NCI-H1436 treated with DMSO at 0.1 percent for 48 hours (cell line): ENCODE measurements at regions not wholly inside any gene's neighbourhood (a gene's known extent, or its start where the extent isn't known, plus 50 kb on each side); places are given as distances from the start of the nearest gene placed in this dataset.

Source experiments
- DNase-seq: peaks from one replicate; lab custom pipeline; 2025; lab: John Stamatoyannopoulos, UW

DNA sequence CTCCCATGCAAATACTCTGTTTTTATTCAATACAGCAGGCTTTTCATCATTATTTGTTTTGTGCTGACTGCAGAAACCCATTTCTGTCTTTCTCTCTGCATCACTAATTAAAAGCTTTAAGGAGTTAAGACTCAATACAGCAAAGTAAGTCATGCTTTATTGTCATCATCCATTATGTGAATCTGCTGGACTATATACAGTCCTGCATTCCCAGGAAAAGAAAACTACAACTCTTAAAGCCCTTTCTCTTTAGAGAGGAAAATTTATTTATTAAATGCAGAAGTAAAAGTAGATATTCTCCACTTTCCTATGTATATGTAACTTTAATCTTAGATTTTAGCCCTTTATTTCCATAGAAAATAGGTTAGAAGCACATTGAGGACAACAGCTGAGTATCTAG, 706.6 kb upstream of the RGMB start:
- DNase-seq, result no peak

DNA sequence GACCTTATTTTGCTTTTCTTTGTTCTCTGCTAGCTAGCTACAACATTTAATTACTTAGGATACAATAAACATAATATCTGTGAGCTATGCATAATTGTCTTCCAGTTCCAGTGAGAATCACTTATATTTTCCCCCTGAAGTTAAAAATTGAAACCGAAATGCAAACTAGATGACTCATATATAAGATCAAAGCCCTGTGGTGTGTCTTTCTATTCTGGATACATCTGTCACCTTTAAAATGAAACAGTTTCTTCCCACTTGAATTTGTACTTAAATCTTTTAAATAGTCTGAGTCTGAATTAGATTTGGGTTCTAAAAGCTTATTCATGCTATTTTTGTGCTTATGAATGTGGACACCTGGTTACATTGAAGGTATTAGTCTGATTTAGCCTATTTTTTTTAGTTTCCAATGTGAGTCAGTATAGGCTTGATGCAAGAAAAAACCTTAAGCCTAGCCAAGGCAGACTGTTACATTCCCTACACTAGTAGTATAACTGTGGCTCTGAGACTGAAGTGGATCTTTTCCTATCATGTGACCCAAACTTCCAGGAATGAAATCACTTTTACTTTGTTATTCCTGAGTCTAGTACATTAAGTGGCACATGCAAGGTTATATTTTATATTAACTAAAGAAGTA, 703.5 kb upstream of the RGMB start:
- DNase-seq, result no peak

DNA sequence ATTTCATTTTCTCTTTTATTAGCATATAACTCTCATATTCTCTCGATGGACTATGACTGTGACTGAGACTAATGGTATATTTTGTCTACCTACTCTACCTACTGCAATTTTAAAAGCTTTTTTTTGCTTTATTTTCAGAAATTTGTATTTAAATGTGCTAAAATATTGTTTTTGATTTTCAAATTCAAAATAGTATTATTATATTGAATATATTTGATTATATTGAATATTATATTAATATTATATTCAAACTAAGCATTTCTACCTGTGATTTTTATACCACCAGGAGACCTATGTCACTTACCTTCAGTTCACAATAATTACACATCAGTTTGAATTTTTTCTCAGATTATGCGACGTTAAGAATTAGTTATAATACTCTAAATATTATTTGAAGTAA, 700.5 kb upstream of the RGMB start:
- DNase-seq, result no peak

DNA sequence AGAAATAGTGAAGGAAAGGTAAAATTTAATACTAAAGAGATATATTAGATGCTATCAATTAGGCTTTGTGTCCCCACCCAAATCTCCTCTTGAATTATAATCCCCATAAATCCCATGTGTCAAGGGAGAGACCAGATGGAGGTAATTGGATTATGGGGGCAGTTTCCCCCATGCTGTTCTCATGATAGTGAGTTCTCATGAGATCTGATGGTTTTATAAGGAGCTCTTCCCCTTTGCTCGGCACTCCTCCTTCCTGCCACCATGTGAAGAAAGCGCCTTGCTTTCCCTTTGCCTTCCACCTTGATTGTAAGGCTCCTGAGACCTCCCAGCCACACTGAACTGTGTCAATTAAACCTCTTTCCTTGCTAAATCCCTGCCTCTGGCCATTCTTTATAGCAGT, 697.0 kb upstream of the RGMB start:
- no peak for DNase-seq

DNA sequence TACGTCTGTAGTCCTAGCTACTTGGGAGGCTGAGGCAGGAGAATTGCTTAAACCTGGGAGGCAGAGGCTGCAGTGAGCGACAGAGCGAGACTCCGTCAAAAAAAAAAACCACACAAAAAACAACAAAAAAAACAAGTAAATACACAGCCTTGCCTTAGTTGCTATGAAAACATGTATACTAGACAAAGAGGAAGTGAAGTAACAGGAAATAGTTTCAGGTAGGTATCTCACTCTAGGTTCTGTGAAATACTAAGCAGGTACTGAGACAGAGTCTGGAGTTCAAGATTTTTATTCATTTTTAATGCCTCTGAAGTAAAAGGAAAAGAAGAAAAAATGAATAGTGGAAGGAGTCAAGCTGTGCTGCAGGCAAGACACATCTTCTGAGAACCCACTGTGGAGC, 687.9 kb upstream of the RGMB start:
- no peak for DNase-seq

DNA sequence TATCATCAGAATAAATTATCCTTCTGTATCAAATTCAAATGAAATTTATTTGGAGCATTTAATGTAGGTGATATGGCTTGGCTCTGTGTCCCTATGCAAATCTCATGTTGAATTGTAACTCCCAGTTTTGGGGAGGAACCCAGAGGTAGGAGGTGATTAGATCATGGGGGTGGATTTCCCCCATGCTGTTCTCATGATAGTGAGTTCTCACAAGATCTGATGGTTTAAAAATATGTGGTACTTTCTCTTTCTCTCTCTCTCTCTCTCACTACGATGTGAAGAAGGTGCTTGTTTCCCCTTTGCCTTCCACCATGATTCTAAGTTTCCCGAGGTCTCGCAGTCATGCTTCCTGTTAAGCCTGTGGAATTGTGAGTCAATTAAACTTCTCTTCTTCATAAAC, 678.4 kb upstream of the RGMB start:
- no peak for DNase-seq

DNA sequence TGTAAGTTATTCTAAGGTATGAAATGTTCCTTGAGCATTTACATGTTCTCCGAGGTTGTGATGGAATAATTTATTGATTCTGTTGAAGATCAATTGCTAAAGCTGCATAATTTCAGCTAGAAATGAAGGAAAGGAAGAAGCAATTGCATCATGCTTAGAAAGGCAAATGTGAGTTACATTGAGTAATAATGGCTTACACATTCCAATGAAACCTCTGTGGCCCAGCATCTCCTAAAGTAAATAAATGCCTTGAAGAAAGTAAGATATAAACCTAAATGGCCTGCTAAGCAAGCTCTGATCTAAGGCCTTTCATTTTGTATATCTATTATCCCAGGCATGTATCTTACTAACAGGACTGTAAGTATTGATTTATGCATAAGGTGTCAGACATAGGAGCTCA, 677.3 kb upstream of the RGMB start:
- no peak for DNase-seq

DNA sequence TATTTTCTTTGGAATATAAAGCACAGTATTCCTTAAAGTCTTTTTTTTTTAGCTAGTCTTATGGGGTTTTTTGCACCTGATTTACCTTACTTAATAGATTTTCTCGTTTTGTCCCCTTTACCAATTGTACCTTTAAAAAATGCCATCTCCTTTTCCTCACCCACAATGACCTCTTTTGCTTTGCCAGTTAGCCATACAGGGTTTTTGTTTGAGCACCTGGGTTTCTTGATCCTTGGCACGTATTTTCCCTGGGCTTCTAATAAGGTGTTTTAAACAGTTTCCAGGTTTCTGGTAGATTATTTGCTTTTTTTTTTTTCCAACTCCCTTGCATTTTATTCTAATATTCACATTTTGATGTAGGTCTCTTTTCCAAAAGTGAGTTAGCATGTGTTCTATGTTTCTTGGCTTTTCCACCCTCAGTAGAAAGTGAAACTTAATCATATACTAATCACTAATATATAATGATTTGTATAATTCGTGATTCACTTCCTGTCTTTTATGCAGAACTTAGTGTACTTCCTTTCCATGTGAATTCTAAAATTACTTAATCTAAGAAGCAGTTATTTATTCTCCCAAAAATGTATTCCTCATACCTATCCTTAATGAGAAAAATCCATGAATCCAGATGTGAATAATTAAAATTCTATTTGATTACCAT, 673.9 kb upstream of the RGMB start:
- DNase-seq, result no peak

DNA sequence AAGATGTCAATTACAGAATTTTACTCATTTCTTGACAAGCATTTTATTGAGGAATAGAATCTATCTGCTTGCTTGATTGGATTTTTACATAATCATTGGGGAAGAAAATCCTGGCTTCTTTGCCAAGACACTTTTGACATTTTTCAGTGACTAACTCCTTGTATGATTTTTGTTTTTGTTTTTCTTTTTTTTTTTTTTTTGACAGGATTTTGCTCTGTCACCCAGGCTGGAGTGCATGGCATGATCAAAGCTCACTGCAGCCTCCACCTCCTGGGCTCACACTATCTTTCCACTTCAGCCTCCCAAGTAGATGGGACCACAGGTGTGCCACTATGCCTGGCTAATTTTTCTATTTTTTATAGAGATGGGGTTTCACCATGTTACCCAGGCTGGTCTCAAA, 672.3 kb upstream of the RGMB start:
- no peak for DNase-seq

DNA sequence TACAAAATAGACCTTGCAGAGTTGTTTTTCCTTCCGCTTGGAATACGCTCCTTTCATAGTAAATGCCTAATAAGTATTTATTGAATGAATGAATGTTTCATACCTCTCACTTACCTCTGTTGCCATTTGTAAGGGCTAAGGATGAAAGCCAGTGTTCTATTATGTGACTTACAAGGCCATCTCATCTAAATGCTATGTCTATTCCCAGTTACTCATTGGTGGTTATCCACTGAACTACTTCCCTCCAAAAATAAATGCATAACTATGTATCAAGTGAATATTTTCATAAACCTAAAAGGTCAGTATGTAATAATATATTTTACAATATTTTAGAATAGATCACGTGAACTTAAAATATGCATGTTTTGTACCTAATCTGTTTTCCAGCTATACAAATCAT, 670.5 kb upstream of the RGMB start:
- DNase-seq, result no peak

DNA sequence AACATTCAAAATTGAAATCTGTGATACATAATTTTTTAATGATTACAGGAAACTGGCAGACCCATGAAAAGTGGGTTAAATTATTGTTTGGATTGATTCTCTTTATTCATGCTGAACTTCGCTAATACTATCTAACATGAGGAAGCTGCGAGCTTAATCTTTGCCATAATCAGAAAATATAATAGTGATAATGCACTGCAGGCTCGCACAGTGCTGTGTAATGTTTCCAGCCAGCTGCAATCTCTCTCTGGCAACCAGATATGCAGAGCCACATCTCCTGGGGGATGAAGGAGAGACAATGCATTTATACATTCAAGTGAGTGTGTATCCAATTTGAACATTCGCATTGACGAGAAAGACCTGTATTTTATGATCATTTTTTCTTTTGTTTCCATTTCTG, 669.7 kb upstream of the RGMB start:
- no peak for DNase-seq

DNA sequence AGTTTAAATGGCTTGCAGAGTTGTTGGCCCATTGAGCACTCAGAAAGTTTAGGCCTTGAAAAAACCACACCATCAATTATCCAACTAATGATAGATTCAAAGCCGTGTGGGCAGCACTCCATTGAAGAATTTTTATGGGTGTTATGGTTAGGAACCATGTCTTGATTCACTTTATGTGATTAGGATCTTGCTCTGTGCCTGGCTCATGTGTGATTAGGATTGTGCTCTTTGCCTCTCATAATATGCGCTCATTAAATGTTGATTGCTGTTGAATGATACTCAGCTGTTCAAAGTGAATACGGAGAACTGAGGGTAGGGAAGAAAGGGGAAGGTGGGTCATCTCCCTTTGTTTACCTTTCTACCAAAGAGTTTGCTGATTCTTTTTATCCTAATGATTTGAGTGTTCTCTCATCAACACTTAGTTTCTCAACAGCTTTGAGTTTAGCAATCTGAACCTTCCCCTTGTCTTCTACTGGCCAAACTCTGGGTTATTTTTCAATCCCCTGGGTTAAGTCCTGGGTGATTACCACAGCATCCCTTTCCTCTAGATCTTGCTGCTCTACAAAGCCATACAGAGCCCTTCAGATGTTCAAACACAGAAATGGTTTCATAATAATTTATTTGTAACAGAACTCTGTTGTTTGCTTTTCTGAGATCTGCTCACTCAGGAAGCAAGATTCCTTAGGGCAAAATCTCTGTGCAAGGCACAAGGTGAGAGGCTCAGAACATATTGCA, 668.8 kb upstream of the RGMB start:
- DNase-seq, result no peak

DNA sequence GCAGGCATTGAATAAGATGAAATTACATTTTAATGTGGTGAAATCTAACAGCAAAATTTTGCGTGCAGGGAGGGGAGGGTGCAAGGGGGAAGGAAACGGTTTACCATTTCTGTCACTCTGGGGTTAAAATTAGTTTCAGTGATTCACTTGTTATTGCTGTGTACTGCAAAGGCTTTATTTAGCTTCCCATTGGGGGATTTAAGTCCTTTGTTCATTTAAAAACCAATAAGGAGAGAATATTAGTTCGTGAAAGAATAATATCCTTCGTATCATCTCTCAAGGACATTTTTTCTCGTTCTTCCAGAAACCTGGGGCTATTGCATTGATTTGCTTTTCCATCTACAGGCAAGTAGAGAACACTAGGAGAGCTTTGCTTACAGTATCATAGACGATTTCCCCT, 667.8 kb upstream of the RGMB start:
- no peak for DNase-seq

DNA sequence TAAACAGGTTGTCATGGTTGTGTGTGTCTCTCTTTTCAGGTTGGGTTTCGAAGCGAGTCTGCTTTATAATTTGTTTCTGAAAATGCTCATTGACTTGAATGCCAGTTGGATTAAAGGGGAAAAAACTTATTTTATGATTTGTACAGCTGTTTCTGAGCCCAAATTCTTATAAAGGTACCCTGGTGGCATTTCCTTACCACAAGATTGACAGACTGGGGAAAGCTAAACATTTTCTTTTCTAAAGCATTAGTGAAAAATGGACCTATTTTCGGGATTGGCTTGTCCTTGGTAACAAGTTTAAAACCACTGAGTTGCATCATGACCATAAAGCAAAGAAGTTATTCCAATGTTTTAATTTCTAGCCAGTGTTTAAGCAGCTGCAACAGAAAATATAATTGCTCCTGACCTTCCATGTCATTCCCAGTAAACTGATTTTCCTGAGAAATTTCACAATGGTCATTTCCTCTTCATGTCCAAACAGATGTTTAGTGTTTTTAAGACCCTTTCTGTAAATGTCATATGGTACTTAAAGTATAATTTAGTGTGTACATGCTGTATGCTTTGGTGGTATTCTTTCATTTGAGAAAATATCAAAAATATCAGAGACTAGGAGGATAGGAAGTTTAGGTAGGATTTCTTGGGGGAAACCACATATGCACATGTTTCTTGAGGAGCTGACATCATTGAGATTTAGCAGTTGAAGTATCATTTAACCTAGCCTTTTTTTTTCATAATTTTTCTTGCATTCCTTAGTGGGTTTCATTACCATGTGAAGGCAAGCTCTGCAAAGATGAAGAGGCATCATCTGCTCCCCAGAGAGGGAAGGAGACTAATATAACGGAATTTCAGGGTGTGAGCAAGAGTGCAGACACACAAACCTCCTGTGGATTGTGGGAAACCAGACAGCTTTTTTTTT, 667.1 kb upstream of the RGMB start:
- DNase-seq, result no peak

DNA sequence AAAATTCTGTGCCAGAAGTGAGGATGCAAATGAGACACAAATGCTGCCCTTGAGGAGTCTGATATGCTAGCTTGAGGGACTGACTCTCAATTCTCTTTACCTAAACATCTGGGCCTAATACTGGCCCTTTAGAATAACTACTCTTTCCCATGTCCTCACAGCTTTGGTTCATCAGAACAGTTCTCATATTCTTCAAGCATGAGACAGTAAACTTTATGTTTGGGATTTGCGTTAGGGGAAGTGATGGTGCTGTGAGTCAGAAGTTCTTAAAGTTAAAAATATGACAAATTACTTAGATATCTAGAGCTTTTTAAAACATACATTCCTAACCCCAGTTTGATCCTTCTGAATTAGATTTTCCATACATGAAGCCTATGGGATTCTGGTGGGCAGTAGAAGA, 665.0 kb upstream of the RGMB start:
- no peak for DNase-seq

DNA sequence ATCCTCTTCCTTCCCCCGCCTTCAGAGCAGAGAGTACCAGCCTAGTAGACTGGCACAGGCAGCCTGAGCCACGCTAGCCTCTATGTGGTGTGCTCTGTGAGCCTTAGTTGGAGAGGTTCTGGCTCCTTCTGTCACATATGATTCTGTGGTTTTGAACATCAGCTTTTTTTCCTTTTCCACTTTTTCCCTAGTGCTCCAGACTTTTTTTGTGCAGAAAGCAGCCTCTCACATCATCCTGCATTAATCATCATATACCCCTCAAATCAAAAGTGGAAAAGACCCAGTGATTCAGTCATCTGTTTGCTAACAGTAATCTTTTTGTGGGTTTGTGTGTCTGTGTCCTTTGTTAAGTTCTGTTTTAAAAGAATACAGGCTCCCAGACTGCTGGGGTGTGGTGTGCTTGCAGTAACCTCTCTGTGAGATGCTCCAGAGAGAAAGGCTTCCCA, 663.9 kb upstream of the RGMB start:
- DNase-seq, result no peak

DNA sequence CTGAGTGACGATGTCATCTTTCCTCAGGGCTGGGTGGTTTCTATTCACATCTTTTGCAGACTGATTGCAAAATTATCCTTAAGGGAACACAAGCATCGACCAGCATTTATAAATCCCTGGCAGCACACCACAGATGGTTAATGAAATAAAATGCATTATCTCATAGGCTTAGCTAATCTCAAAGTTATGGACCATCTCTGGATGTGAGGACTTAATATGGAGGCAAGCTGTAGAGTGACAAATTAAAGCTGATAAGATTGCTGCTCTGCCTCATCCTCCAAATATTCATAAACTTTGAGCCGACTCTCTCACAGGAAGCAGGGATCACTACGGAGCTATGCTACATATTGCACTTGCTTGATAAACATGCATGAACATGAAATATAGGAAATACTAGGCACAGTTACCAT, 663.2 kb upstream of the RGMB start:
- DNase-seq, result no peak

DNA sequence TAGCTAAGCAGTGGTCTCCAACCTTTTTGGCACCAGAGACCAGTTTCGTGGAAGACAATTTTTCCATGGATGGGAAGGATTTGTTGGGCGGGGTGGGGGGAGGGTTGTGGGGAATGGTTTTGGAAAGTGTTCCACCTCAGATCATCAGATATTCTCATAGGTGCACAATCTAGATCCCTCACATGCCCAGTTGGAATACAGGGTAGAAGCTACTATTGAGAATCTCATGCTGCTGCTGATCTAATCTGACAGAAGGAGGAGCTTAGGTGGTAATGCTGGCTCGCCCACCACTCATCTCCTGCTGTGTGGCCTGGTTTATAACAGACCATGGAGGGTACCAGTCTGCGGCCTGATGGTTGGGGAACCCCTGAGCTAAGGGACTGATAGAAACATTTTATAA, 662.7 kb upstream of the RGMB start:
- DNase-seq, result no peak

DNA sequence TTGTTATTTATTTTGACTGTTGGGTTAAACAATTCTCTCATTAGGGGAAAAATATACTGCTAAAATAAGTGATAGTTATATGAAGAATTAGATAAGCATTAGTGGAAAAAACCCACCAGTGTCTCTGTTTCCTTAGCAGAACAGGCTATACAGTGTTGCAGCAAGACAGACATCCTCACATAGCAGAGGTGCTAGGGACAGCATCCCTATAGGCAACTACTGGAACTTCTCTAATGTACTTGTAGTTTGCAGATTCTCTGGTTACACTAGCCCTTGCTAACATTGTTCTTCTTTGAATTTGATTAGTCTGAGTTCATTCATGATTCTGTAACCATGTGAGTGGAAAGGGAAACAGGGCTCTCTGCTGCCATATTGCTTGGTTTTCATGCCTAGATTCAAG, 661.8 kb upstream of the RGMB start:
- no peak for DNase-seq

DNA sequence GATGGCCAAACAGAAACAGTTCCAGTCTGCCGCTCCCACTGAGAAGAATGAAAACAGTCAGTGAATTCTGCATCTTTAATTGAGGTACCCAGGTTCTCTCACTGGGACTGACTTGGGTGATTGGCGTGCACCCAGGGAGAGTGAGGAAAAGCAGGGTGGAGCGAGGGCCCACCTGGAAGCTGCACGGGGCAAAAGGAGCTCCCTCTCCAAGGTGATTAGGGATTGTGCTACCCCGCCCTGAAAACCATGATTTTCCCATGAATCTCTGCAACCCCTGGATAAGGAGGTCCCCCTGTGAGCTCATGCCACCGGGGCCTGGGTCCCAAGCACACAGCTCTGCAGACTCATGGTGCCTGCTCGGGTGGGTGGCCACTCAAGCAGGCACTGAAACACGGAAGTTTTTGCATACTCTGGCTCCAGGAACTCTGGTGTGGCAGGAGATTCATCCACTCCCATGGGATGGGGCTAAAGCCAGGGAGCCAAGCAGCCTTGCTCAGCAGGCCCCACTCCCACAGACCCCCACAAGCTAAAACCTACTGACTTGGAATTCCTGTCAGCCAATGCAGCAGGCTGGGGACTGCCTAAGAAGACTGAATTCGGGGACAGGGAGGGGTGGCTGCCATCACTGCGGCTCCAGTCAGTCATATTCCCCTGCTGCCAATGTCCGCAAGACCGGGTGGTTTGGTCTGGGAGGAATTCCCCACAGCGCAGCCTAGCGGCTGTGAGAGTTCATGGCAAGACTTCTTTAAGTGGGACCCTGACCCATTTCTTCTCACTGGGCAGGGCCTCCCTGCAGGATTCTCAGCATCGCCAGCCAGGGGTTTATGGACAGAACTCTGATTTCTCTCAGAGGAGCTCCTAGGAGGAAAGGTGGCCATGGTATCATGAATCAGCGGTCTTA, 652.2 kb upstream of the RGMB start:
- no peak for DNase-seq

DNA sequence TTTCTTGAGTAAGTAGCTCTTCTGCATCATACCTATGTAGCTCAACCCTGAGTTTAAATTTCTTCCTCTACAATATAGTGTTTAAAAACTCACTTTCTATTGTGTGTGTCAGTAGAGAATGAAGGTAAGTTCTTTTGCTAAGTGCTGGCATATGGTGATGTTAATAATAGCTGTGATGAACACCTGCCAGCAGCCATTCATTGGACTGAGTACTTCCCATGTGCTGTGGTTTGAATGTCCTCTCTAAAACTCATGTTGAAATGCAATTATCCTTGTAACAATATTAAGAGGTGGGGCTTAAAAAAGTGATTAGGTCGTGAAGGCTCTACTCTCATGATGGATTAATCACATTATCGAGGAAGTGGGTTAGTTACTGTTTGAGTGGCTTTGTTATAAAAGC, 645.2 kb upstream of the RGMB start:
- DNase-seq, result no peak
